NCI-H1436 treated with DMSO at 0.1 percent for 48 hours (cell line): ENCODE measurements at regions not wholly inside any gene's neighbourhood (a gene's known extent, or its start where the extent isn't known, plus 50 kb on each side); places are given as distances from the start of the nearest gene placed in this dataset.
"Not testable (repeated sequence)": the region's sequence is repeated elsewhere in the genome, so short reads cannot be mapped to it uniquely, and the experiment has no call there.

ENCODE experiments used
- DNase-seq: peaks from one replicate; lab custom pipeline; 2025; lab: John Stamatoyannopoulos, UW

DNA sequence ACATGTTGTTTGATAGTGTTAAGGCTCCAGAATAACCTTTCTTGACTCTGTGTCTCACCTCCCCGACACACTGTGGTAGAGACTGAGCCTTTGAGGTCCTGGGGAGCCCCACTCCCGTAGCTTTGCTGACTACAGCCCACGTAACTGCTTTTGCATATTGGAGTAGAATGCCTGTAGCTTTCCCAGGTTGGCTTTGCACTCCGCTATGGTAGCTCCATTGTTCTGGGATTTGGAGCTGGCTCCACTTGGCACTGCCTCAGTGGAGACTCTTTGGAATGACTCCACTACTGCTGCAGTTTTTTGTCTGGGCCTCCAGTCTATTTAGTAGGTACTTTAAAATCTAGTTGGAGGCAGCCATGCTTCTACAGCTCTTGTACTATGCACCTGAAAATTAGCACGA is 56.2 kb upstream of the ANXA1 start:
- DNase-seq = no peak

DNA sequence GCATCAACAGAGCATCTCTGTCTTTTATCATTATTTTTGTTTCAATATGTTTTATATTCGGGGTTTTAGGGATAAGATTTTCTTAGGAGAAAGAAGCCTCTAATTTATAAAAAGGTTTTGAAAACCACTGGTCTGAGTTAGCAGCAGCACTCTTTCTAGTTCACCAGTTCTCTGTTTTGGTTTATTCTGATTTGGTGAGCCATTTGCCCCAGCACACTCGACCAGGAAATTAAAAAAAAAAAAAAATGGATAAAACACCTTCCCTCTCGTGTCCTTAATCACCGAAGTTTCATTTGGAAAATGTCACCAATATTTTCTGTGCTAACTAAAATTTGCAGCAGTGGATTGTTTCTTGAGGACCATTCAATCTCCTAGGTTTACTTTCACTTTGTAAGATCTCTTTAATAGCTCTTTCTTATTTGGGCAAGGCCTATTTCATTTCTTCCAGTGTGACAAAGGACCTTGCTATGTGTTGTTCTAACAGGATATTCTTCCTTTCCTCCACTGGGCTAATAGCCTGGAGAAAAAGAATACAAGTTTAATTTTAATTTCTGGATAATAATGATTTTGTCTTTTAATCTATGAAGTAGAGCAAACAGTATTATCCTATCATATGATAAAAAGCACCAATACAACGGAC is 57.8 kb upstream of the ANXA1 start:
- no peak for DNase-seq

DNA sequence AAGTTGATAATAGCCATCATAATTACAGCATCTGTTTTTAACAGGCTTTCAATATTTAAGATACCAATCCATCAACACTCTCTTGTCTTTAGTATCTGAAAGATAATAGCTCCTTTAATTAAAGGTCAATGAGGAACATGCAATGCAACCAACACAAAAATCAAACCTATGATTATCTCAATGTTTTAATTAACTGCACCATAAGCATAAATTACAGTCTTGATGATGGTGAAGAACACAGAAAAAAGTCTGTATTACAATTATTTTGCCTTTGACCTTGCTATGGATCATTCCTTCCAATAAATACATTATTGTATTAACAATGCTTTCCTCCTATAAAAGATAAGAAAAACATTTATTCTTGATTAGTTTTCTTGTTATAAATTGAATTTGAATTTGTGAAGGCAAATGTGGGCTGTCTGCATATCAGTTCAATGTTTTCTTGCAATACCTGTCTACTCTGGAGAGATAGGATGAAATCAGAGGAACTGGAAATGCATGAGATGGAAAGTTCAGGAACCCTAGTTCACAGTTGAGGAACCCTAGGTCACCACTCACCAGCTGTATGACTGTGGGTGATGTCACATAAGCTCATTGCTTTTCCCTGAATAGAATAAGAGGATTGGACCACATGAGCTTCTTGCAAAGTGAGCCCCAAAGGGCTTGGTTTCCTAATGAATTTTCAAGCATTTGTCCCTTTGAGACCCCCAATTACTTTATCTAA is 58.5 kb upstream of the ANXA1 start:
- DNase-seq = no peak

DNA sequence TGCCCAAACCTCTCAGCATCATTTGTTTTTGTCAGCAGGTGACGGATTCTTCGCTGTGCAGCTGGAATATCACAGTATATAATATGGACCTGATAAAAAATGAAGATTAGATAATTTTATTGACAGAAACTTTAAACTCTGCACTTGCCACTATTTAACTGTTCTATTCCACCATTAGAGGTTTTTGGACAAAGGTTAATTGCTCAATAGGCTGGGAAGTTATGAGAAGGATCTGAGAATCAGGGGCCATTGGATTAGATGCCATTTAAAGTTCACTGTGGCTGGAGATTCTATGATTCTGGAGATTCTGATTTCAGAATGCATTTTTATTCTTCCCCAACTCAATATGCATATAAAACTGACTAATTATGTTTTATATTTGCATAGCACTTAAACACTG is 59.8 kb upstream of the ANXA1 start:
- no peak for DNase-seq

DNA sequence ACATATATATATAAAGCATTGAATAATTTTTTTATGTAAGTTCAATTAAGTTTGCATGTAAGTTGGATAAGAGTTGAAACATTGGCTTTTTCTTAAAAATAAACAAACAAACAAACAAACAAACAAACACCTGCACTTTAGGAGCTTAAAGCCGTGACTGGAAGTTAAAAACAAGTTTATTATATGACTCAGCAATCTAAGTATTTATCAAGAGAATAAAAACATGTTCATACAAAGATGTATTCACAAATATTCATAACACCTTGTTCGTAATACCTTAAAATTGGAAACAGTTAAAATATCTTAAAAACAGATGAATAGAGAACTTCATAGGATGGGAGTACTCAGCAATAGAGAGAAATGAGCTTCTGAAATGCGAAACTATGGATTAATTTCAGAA is 61.5 kb upstream of the ANXA1 start:
- DNase-seq = no peak

DNA sequence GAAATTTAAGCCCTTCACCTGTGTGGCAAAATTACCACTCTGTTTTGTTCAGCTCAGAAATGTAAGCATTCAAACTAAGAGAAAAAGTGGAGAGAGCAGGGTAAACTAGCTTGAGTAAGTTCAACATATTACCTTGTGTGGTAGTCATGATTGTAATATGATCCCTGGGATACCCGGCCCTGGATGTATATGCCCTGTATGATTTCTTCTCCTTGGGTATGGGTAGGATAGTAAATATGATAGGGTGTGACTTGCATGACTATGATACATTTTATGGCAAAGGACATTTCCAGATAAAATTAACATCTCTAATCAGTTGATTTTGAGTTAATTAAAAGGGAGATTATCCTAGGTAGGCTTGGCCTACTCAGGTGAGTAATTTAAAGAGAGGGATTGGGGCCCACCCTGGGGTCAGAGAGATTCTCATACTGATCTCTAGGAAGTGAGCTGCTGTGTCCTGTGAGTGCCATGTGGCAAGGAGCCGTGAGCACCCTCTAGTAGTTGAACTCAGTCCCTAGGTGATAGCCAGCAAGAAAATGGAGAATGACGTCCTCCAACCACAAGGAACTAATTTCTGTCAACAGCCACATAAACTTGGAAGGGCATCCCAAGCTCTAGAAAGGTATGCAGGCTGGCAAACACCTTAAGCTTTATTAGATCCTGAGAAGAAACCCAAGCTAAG is 62.2 kb upstream of the ANXA1 start:
- DNase-seq = no peak

DNA sequence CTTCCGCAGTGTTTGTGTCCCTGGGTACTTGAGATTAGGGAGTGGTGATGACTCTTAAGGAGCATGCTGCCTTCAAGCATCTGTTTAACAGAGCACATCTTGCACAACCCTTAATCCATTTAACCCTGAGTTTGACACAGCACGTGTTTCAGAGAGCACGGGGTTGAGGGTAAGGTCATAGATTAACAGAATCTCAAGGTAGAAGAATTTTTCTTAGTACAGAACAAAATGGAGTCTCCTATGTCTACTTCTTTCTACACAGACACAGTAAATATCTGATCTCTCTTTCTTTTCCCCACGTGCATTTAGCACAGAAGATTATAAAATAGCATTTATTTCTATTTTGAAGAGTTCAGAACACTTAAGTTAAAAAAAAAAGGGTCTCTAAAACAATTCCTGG is 63.8 kb upstream of the ANXA1 start:
- not testable (repeated sequence) for DNase-seq

DNA sequence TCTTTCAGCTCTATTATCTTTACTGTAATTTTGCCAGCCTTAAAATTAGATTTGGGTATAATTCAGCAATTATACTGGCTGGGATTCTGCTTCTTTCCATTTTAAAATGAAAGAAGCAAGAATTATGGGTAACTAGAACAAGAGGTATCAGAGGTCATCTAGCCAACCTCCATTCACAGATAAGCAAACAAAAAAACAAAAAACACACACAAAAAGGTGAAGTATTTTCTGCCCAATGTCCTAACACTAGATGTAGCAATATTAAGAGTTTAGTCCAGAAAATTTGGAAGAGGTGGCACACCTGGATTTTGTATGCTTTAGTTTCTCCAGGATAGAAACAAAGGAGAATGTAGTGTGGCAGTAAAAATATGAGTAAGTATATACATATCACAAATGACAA is 68.1 kb upstream of the ANXA1 start:
- DNase-seq = no peak

DNA sequence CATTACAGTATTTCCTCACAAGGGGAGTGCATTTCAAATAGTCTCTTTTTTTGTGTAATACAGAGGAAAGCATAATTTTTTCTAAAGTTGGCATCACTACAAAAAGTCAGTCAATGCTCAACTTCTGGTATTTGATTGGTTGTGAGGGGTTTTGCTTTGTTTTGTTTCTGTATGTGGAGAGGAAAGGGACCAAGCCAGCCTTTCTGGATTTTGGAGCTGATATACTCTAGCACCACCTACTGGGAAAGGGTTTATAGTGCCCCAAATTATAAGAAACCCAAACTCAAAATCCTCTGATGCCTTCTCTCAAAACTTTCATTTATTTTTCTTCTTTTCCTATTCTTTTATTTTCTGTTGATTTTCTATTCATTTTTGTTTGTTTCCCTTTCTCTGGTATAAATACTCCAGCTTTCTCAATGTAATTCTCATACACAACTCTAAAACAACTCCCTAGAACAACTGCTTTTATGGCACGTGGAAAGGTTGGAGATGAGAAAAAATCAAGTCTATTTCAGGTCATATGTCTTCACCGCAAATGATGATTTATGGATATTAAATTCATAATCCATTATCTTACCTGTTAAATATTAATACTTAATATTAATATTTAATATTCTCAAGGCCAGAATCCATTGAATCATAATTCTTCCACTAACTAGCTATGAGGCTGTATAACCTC is 69.5 kb upstream of the ANXA1 start:
- no peak for DNase-seq

DNA sequence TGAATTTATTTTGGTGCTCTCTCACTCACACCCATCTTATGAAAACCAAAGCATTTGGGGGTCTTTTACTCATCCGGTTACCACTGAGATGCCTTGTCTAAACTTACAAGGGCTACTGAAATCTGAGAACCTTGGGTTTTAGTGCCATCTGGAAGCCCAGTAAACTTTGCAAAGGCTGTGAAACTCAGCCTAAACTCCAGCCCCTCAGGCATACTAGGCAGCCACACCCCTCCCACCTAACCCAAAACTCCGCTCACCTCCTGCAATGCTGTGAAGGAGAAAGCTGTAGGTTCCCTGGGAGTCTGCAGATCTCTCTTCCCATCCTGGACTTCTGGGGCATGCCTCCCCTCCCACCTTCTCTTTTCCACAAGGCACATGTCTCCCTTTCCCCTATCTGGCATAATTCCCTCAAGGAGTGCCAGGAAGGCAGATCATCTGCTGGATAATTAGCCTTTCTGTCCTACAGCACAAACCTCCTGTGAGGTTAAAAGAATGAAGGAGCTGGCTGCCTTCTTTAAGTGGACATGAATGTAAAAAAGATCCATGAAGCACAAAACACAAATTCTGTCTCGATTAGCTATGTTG is 71.5 kb upstream of the ANXA1 start:
- no peak for DNase-seq

DNA sequence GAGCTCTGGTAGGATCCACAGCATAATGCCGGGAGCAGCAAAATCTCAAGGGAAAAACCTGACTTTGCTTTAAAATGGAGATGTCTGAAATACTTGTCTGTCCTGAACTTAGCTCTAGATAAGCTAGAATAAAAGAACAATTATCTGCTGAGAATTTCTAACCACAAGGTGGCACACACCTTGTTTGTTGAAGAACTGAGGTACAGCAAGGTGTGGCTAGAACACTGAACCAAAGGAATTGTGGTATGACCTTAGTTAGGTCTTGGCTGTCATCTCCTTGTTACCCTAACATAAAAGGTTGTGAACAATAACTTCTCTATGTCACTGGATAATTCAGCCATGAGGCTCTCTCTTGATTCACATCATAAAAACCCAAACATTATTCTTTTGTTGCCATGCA is 72.3 kb upstream of the ANXA1 start:
- DNase-seq = no peak

DNA sequence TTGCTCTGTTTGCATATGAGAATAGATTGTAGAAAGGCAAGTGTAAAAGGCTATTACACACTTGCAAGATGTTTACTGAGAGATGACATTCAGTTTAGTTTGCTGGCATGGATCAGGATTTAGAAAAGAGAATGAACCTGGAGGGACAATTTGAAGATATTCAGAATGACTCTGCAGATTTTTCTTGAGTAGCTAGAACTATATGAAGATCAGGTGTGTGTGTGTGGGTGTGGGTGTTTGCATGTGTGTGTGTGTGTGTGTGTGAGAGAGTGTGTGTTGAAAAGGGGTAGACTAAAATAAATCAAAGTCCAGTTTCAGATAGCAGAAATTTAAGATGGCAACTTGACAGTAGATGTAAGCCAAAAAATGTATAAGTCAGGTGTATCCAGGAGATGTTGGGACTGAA is 74.0 kb upstream of the ANXA1 start:
- DNase-seq = no peak

DNA sequence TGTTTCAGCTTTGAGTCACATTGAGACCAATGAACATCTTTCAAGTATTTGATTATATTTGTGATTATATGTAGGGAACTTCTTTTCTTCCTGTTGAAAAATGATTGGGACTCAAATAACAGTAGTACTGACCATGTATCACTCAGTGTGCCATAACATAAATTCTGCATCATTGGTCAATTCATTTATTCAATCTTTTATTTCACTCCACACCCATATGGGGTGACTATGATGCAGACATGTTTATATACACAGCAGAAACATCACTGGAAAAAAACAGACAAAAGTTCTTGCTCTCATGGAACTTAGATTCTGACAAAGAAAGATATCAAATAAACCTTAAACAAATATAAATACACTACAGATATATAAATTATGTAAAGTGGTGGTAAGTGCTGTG is 74.7 kb upstream of the ANXA1 start:
- no peak for DNase-seq

DNA sequence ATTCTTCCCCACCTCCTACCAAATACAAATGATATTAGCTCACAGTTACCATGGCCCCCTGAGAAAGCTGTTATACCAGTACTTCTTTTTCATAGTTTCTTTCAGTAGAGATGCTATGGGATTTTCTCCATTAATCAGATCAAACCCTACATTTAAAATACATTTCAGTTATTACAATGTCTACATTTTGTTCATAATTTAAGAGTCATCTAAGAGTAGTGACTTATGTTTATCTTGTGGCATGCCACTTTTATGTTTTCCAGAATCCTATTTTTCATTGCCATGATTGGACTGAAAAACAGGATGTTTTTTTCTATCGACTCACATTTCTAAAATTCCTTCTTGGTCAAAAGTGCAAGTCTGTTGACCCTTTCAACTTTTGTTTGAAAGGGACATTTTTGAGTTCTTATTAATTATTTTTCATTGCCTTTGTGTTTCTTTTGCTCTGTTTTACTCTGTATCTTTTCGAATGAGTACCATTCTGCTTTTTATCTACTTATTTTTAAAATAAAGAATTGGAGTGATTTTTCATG is 77.4 kb upstream of the ANXA1 start:
- no peak for DNase-seq

DNA sequence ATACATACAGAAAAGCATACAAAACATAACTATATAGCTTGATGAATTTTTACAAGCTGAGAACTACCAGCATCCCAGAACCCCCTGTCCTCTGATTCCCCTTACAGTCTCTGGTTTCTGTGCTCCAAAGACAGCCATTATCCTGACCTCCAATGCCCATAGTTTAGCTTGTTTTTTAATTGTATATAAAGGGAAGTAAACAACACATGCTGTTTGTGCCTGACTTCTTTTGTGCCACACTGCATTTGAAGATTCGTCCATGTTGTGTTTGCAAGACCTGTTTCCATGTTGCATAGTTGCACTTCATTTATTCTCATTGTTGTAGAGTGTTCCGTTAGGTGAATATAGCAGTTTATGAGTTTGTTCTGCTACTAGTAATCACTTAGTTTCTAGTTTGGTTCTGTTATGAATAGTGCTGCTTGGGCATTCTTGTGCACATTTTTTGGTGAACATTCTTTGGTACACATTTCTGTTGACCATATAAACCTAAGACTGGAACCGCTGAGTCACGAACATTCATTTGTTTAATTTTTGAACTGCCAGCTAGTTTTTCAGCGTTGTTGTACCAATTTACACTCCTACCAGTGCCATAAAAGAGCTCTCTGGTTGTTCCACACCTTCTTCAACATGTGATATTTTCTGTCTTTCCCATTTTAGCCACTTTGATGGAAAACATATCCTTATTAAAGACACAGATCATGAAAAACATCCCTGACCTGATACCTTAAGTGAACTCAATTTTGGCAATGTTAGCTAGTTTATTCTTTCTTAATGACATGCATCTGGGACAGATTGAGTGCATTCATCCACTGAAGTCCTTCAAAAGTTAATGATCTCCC is 78.1 kb upstream of the ANXA1 start:
- DNase-seq = no peak

DNA sequence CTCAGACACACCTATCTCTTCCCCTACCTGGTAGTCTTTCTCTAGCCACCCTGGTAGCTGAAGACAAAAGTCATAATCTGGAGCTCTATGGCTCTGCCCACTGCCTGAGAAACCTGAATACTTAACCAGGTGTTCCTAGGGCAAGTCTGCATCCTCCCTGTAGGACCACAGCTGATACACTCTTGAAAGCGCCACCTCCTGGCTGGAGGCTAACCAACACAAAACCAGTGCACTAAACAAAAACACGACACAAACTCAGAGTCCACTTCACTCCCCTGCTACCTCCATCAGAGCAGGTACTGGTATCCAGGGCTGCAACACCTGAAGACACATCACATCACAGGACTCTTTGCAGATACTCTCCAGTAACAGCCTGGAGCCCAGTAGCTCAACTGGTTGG is 84.6 kb upstream of the ANXA1 start:
- DNase-seq = no peak

DNA sequence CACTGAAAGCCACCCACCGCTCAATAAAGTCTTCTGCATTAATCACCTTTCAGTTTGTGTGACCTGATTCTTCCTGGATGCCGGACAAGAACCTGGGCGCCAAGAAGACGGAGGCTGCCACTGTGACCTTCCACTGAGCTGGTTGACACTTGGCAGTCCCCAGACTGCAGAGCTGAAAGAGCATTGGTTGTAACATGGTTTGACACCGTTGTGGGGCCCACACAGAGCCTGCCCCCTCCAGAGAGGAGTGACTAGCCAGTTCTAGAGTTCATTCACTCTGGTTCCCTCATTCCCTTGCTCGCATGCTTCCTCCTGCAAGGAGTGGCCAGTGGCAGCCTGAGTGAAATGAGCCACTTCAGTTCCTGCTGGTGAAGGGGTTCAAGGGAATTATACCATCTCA is 86.2 kb upstream of the ANXA1 start:
- no peak for DNase-seq

DNA sequence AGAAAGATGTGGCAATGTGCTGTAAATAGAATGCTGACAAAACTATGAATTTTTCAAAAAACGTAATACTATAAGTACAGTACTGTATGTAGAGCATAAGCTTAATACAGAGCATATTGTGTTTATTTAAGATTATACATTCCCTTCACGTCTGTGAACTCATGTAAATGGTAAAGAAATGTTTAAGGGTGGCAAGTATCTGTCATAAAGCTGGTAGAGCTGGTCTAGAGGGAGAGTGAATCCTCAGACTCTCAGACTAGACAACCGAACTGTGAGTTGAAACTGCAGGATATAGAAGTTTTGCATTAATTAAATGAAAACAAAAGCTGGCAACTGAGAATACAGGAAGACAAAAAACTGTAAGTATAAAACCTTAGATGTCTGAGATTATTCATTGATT is 87.3 kb upstream of the ANXA1 start:
- no peak for DNase-seq

DNA sequence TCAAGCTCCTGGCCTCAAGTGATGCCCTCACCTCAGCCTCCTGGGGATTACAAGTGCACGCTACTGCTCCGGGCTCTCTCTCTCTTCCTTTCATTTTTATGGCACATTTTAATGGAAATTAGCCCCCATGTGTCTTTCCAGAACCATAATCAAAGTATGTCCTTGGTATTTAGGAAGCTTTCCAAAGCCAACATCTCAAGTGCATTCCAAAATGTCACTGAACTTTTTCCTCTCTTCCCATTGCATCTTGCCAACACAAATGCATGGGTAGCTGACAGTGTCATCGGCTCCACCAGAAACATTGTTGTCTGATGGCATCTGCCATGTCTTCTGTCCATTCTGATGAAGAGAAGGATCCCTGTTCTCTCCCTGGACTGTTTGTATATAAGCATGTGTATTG is 90.5 kb upstream of the ANXA1 start:
- no peak for DNase-seq

DNA sequence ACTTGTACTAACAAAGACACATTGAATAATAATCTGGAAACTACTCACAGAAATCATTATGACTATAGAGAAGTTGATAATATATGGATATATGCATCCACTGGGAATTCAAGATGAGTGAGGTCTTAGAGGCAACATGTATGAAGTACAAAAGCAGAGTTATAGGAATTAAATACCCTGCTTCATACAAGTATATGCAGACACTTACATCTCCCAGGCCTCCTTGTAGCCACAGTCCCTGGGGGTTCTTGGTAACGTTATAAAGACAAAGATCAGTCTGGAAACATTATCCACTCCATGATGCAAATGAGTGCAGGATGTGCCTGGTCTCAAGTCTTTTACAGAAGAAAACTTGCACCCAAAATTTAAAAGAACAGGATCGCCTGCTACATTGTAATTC is 92.4 kb upstream of the ANXA1 start:
- peak; percentile 25 for DNase-seq

DNA sequence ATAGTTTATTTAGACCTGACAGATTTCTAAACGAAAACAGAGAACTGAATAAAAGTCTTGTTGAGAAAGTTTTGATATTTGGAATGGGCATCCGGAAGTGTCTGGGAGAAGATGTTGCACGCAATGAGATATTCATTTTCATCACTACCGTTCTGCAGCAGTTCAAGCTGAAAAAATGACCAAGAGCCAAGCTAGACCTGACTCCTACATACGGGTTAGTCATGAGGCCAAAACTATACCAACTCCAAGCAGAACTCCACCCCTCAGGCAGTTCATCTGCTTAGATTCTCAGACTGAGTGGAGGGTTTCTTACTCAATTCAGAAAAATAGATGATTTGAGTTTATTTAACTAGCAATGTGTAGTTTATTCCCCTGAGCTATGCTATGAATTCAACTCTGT is 95.4 kb upstream of the ANXA1 start:
- no peak for DNase-seq
